GM23338 (cell line): ENCODE measurements at regions not wholly inside any gene's neighbourhood (a gene's known extent, or its start where the extent isn't known, plus 50 kb on each side); places are given as distances from the start of the nearest gene placed in this dataset.

Experiments used
- ATAC-seq: fragments of 200-7000 bp; cut with Tn5 transposase; 3 replicates; pipeline ENCODE4 v1.9.1; 2020
- DNase-seq: peaks from one replicate; pipeline ENCODE4 v3.0.0-alpha.2; 2015; ENCODE audit warnings: low spot score
- H2AFZ ChIP-seq: fragments of 200-600 bp; sonication (generic); 2 replicates; pipeline ENCODE4 v1.8.0; 2016; ENCODE audit warnings: antibody characterized with exemption, mild to moderate bottlenecking, moderate library complexity
- H3F3A ChIP-seq: fragments of 200-600 bp; sonication (generic); replicated peaks from 2 replicates; pipeline ENCODE4 v1.8.0; 2017; ENCODE audit warnings: antibody characterized with exemption, mixed run types, low read depth
- H3K27ac ChIP-seq: fragments of 200-600 bp; sonication (generic); 2 replicates; pipeline ENCODE4 v1.6.1; 2016; ENCODE audit warnings: low read depth
- H3K27me3 ChIP-seq: fragments of 200-600 bp; sonication (generic); 2 replicates; pipeline ENCODE4 v1.8.0; 2016; ENCODE audit warnings: mild to moderate bottlenecking, mixed run types, moderate library complexity; ENCODE audit not compliant: insufficient read depth
- H3K36me3 ChIP-seq: fragments of 200-600 bp; sonication (generic); 2 replicates; pipeline ENCODE4 v1.8.0; 2016; ENCODE audit warnings: mild to moderate bottlenecking; ENCODE audit not compliant: insufficient read depth
- H3K4me1 ChIP-seq: fragments of 200-600 bp; sonication (generic); 2 replicates; pipeline ENCODE4 v1.8.0; 2016; ENCODE audit warnings: mild to moderate bottlenecking, moderate library complexity; ENCODE audit not compliant: insufficient read depth
- H3K4me2 ChIP-seq: fragments of 200-600 bp; sonication (generic); 2 replicates; pipeline ENCODE4 v1.7.1; 2017; ENCODE audit warnings: mixed run types
- H3K4me3 ChIP-seq: fragments of 200-600 bp; sonication (generic); 2 replicates; pipeline ENCODE4 v1.6.1; 2016; ENCODE audit warnings: mixed run types
- H3K79me2 ChIP-seq: fragments of 200-600 bp; sonication (generic); replicated peaks from 2 replicates; pipeline ENCODE4 v1.8.0; 2017; ENCODE audit warnings: mild to moderate bottlenecking; ENCODE audit not compliant: insufficient read depth
- H3K9me2 ChIP-seq: fragments of 200-600 bp; sonication (generic); 2 replicates; pipeline ENCODE4 v1.8.0; 2017; ENCODE audit not compliant: insufficient read depth
- H4K20me1 ChIP-seq: fragments of 200-600 bp; sonication (generic); replicated peaks from 2 replicates; pipeline ENCODE4 v1.8.0; 2017; ENCODE audit warnings: mild to moderate bottlenecking; ENCODE audit not compliant: insufficient read depth
- H3K27ac Mint-ChIP-seq: 2 replicates; pipeline ENCODE4 v1.8.0; 2020; ENCODE audit warnings: inconsistent platforms, mild to moderate bottlenecking, moderate library complexity, mixed read lengths
- H3K27me3 Mint-ChIP-seq: 3 replicates; pipeline ENCODE4 v1.8.0; 2022; ENCODE audit warnings: low read depth, mild to moderate bottlenecking, moderate library complexity, mixed read lengths, inconsistent platforms; ENCODE audit not compliant: insufficient read depth, poor library complexity
- H3K36me3 Mint-ChIP-seq: 3 replicates; pipeline ENCODE4 v1.8.0; 2021; ENCODE audit warnings: low read depth, mild to moderate bottlenecking, inconsistent platforms, moderate library complexity, mixed read lengths
- H3K4me1 Mint-ChIP-seq: 3 replicates; pipeline ENCODE4 v1.8.0; 2020; ENCODE audit warnings: mild to moderate bottlenecking, inconsistent platforms, mixed read lengths
- H3K4me3 Mint-ChIP-seq: 3 replicates; pipeline ENCODE4 v1.8.0; 2021; ENCODE audit warnings: moderate library complexity, mild to moderate bottlenecking, inconsistent platforms, mixed read lengths
- H3K9me3 Mint-ChIP-seq: 3 replicates; pipeline ENCODE4 v1.8.0; 2020; ENCODE audit warnings: moderate library complexity, mild to moderate bottlenecking, inconsistent platforms, mixed read lengths
- CREB1 ChIP-seq: fragments of 250-450 bp; sonication (Bioruptor Pico); IDR thresholded peaks from 2 replicates; pipeline ENCODE4 v1.5.0; 2020; ENCODE audit warnings: low read depth, mild to moderate bottlenecking, moderate library complexity
- CTCF ChIP-seq, 2 experiments: fragments of 200-600 bp in 1 of 2; sonication (generic) in 1 of 2; conservative IDR thresholded peaks; 2 replicates each; pipeline versions ENCODE4 v1.5.1 to v1.6.1; 2016 to 2017; ENCODE audit warnings: antibody characterized with exemption in 2 of 2, low read depth in 2 of 2, mild to moderate bottlenecking in 2 of 2, moderate library complexity in 1 of 2
- ETS1 ChIP-seq: IDR thresholded peaks from 2 replicates; pipeline ENCODE4 v1.6.1; 2016; ENCODE audit warnings: antibody characterized with exemption
- EZH2 ChIP-seq: fragments of 200-600 bp; sonication (generic); IDR thresholded peaks from one replicate; pipeline ENCODE4 v1.8.0; 2017; ENCODE audit warnings: antibody characterized with exemption, mild to moderate bottlenecking, low read depth; ENCODE audit not compliant: unreplicated experiment
- EZH2phosphoT487 ChIP-seq: fragments of 200-600 bp; sonication (generic); IDR thresholded peaks from one replicate; pipeline ENCODE4 v1.8.1; 2018; ENCODE audit warnings: antibody characterized with exemption; ENCODE audit not compliant: unreplicated experiment
- JUNB ChIP-seq: IDR thresholded peaks from one replicate; pipeline ENCODE4 v1.6.1; 2016; ENCODE audit warnings: antibody characterized with exemption; ENCODE audit not compliant: unreplicated experiment
- NANOG ChIP-seq: IDR thresholded peaks from 2 replicates; pipeline ENCODE4 v1.6.1; 2016; ENCODE audit warnings: antibody characterized with exemption, borderline replicate concordance
- POLR2AphosphoS5 ChIP-seq: IDR thresholded peaks from 2 replicates; pipeline ENCODE4 v1.6.1; 2016; ENCODE audit warnings: antibody characterized with exemption, low read depth
- REST ChIP-seq: IDR thresholded peaks from one replicate; pipeline ENCODE4 v1.6.1; 2018; ENCODE audit warnings: antibody characterized with exemption; ENCODE audit not compliant: unreplicated experiment
- ZNF114 ChIP-seq: fragments of 250-450 bp; sonication (Bioruptor Pico); IDR thresholded peaks from 2 replicates; pipeline ENCODE4 v1.5.0; 2020; ENCODE audit warnings: mild to moderate bottlenecking, moderate library complexity
- ZNF331 ChIP-seq: fragments of 250-450 bp; sonication (Bioruptor Pico); IDR thresholded peaks from 2 replicates; pipeline ENCODE4 v1.5.0; 2020; ENCODE audit warnings: low read depth, mild to moderate bottlenecking, moderate library complexity

- Histone ChIP-seq H3K27me3 (no peaks in the 10 kb centered on the region), H4K20me1 (no peaks in the 10 kb centered on the region), H3K4me2 (no peak overlapping the region), H3K36me3 (no peaks in the 10 kb centered on the region), H3F3A (no peaks in the 10 kb centered on the region), H3K9me2 (peaks cover 9% of the 10 kb centered on the region), H3K79me2 (no peaks in the 10 kb centered on the region), H3K4me1 (no peaks in the 10 kb centered on the region), H3K4me3 (no peak overlapping the region), H2AFZ (0 out of 2 replicates have a peak overlapping the region, but pooled peaks have one; percentile 38), H3K27ac (no peak overlapping the region)
- no peak overlapping the region for H3K27ac Mint-ChIP-seq
- ATAC-seq (no peak), DNase-seq (no peak)
- H3K27me3 Mint-ChIP-seq, result no peaks in the 10 kb centered on the region
- no peak overlapping the region for H3K4me3 Mint-ChIP-seq
- TF ChIP-seq CREB1 (CRISPR knock-in tag) (no peak), ZNF114 (no peak), REST (no peak), NANOG (no peak), EZH2 (no peak), JUNB (no peak), ZNF331 (CRISPR knock-in tag) (no peak)
- peaks cover 5% of the 10 kb centered on the region; the same call in 2 of the 3 replicates for H3K4me1 Mint-ChIP-seq
- no peaks in the 10 kb centered on the region for H3K36me3 Mint-ChIP-seq
- H3K9me3 Mint-ChIP-seq, result no peaks in the 10 kb centered on the region; the same call in 2 of the 3 replicates
Observed at GRCh38 chr1:58886611-58887010, 102.8 kb upstream of the JUN start.

- no peak overlapping the region for H3K4me2 ChIP-seq
- H4K20me1 ChIP-seq, result no peaks in the 10 kb centered on the region
- no peaks in the 10 kb centered on the region for H3K27me3 ChIP-seq
- H3F3A ChIP-seq, result no peaks in the 10 kb centered on the region
- peaks cover 6% of the 10 kb centered on the region; the same call in 1 of the 2 replicates for H3K9me2 ChIP-seq
- no peak overlapping the region for H3K27ac ChIP-seq
- H3K79me2 ChIP-seq, result no peaks in the 10 kb centered on the region
- H3K36me3 ChIP-seq, result no peaks in the 10 kb centered on the region
- no peak overlapping the region for H3K4me3 ChIP-seq
- no peak overlapping the region for H2AFZ ChIP-seq
- no peak overlapping the region for H3K4me3 Mint-ChIP-seq
- ATAC-seq (no peak), DNase-seq (no peak)
- peaks cover 5% of the 10 kb centered on the region; the same call in 2 of the 3 replicates for H3K4me1 Mint-ChIP-seq
- H3K36me3 Mint-ChIP-seq, result no peaks in the 10 kb centered on the region
- H3K27me3 Mint-ChIP-seq, result no peaks in the 10 kb centered on the region
- H3K9me3 Mint-ChIP-seq, result no peaks in the 10 kb centered on the region; the same call in 2 of the 3 replicates
- H3K27ac Mint-ChIP-seq, result no peak overlapping the region
- H3K4me1 ChIP-seq, result no peaks in the 10 kb centered on the region
- TF ChIP-seq REST (no peak), POLR2AphosphoS5 (no peak), CREB1 (CRISPR knock-in tag) (no peak), NANOG (no peak), ZNF331 (CRISPR knock-in tag) (no peak), JUNB (no peak), CTCF (conservative IDR thresholded peaks at IDR 0.05; ENCODE audit: low read depth in 2 of 2) (no peak), EZH2phosphoT487 (no peak), EZH2 (no peak), ETS1 (no peak)
Observed at GRCh38 chr1:58887059-58887458, 103.2 kb upstream of the JUN start.
